ENCODE measurements at regions not wholly inside any gene's neighbourhood (a gene's known extent, or its start where the extent isn't known, plus 50 kb on each side); places are given as distances from the start of the nearest gene placed in this dataset.
A peak's percentile ranks its signal among the peaks of the same experiment; 100 is the strongest.
"Not testable (repeated sequence)": the region's sequence is repeated elsewhere in the genome, so short reads cannot be mapped to it uniquely, and the experiment has no call there.

DNA sequence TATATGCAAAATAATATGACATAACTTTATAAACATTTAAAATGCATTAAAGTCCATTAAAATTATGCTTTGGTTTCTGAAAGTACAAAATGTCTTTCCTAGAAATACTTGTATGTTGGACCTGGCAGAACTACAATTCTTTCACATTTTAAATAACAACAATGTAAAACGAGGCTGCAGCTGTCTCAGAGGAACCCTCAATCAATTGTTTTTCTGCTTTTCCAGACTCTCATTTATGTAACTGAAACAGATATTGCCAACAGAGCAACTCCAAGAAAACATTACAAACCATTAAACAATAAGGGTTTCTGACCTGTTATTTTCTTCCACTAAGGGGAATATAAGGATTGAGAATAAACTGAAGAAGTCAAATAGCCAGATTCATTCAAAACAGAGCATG is 1193.4 kb downstream of the NCAM2 start:
- H3K9me2 ChIP-seq (replicated peaks; ENCODE audit: insufficient read depth, low read length), result no peaks in the 10 kb centered on the region
- H3K4me2 ChIP-seq (ENCODE audit: low read depth, low read length, poor library complexity, severe bottlenecking), result no peak overlapping the region
- no peaks in the 10 kb centered on the region for H3K27me3 ChIP-seq (ENCODE audit: low read length)
- peaks cover 8% of the 10 kb centered on the region; the same call in 1 of the 2 replicates for H3K36me3 ChIP-seq (ENCODE audit: low read length)
- H3K9me3 ChIP-seq (ENCODE audit: insufficient read depth, low read length), result peaks cover 4% of the 10 kb centered on the region; the same call in 1 of the 2 replicates
- H3K9ac ChIP-seq (ENCODE audit: low read length), result no peak overlapping the region
- no peak overlapping the region for H3K27ac ChIP-seq (ENCODE audit: low read depth, low read length)
- no peak overlapping the region for H3K4me3 ChIP-seq (ENCODE audit: insufficient read depth, low read length, poor library complexity, severe bottlenecking)
- no peak overlapping the region for H2AFZ ChIP-seq (ENCODE audit: low read depth, low read length, severe bottlenecking)
- no peak for TF ChIP-seq EZH2phosphoT487 (conservative IDR thresholded peaks at IDR 0.05; ENCODE audit: low read length)
- TF ChIP-seq, protein P1, sequence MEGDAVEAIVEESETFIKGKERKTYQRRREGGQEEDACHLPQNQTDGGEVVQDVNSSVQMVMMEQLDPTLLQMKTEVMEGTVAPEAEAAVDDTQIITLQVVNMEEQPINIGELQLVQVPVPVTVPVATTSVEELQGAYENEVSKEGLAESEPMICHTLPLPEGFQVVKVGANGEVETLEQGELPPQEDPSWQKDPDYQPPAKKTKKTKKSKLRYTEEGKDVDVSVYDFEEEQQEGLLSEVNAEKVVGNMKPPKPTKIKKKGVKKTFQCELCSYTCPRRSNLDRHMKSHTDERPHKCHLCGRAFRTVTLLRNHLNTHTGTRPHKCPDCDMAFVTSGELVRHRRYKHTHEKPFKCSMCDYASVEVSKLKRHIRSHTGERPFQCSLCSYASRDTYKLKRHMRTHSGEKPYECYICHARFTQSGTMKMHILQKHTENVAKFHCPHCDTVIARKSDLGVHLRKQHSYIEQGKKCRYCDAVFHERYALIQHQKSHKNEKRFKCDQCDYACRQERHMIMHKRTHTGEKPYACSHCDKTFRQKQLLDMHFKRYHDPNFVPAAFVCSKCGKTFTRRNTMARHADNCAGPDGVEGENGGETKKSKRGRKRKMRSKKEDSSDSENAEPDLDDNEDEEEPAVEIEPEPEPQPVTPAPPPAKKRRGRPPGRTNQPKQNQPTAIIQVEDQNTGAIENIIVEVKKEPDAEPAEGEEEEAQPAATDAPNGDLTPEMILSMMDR (IDR thresholded peaks at IDR 0.05; ENCODE audit: insufficient read depth, low read length, poor library complexity, severe bottlenecking), result no peak
- H3K79me2 ChIP-seq (ENCODE audit: insufficient read depth, low read length), result no peaks in the 10 kb centered on the region
- H4K20me1 ChIP-seq (ENCODE audit: low read depth, low read length), result no peaks in the 10 kb centered on the region
- H3F3A ChIP-seq (ENCODE audit: insufficient read depth), result no peaks in the 10 kb centered on the region

DNA sequence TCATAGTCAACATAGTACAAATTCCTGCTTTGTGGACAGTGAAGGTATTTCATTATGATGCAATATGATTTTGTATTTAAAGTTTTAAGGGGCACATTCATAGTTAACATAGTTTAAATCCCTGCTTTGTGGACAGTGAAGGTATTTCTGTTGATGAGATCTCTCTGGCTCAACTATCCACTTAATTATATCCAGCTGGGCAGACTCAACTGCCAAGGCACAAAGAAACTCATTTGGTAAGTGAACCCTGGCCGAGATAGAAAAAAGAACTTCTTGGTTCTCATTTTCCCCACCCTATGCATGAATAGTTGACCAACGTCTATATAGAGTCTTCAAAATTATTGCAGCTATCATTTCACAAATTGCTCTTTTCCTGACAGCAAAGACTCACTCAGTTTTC is 1194.6 kb downstream of the NCAM2 start:
- no peak overlapping the region for H3K27ac ChIP-seq (ENCODE audit: low read depth, low read length)
- H3K9me2 ChIP-seq (replicated peaks; ENCODE audit: insufficient read depth, low read length), result no peaks in the 10 kb centered on the region
- no peaks in the 10 kb centered on the region for H3K79me2 ChIP-seq (ENCODE audit: insufficient read depth, low read length)
- 0 out of 2 replicates have a peak, but pooled peaks cover 3% of the 10 kb centered on the region for H3F3A ChIP-seq (ENCODE audit: insufficient read depth)
- H3K9me3 ChIP-seq (ENCODE audit: insufficient read depth, low read length), result peaks cover 4% of the 10 kb centered on the region; the same call in 1 of the 2 replicates
- H2AFZ ChIP-seq (ENCODE audit: low read depth, low read length, severe bottlenecking), result no peak overlapping the region
- no peak overlapping the region for H3K4me3 ChIP-seq (ENCODE audit: insufficient read depth, low read length, poor library complexity, severe bottlenecking)
- H3K9ac ChIP-seq (ENCODE audit: low read length), result no peak overlapping the region
- H3K27me3 ChIP-seq (ENCODE audit: low read length), result no peaks in the 10 kb centered on the region
- no peaks in the 10 kb centered on the region for H4K20me1 ChIP-seq (ENCODE audit: low read depth, low read length)
- TF ChIP-seq EZH2phosphoT487 (conservative IDR thresholded peaks at IDR 0.05; ENCODE audit: low read length), result no peak
- TF ChIP-seq, protein P1 (IDR thresholded peaks at IDR 0.05; ENCODE audit: insufficient read depth, low read length, poor library complexity, severe bottlenecking), result no peak
- H3K36me3 ChIP-seq (ENCODE audit: low read length), result peaks cover 13% of the 10 kb centered on the region; the same call in 1 of the 2 replicates
- H3K4me2 ChIP-seq (ENCODE audit: low read depth, low read length, poor library complexity, severe bottlenecking), result no peak overlapping the region

DNA sequence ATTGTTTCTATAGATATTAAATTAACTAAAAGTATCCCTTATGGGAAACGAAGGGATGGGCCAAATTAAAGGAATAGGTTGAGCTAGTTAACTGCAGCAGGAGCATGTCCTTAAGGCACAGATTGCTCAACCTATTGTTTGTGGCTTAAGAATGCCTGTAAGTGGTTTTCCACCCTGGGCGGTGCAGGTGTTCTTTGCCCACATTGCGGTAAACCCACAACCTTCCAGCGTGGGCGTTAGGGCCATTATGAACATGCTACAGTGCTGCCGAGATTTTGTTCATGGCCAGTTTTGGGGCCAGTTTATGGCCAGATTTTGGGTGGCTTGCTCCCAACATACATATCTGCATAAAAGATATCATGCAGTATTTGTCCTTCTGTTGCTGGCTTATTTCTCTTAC is 1196.8 kb downstream of the NCAM2 start:
- not testable (repeated sequence) for H3K27me3 ChIP-seq (ENCODE audit: low read length); H3K9me2 ChIP-seq (replicated peaks; ENCODE audit: insufficient read depth, low read length); H4K20me1 ChIP-seq (ENCODE audit: low read depth, low read length); H2AFZ ChIP-seq (ENCODE audit: low read depth, low read length, severe bottlenecking); H3K79me2 ChIP-seq (ENCODE audit: insufficient read depth, low read length); H3K9ac ChIP-seq (ENCODE audit: low read length); H3K4me3 ChIP-seq (ENCODE audit: insufficient read depth, low read length, poor library complexity, severe bottlenecking); H3K9me3 ChIP-seq (ENCODE audit: insufficient read depth, low read length); H3K27ac ChIP-seq (ENCODE audit: low read depth, low read length); H3K4me2 ChIP-seq (ENCODE audit: low read depth, low read length, poor library complexity, severe bottlenecking)
- H3K36me3 ChIP-seq (ENCODE audit: low read length), result peaks cover 13% of the 10 kb centered on the region; the same call in 1 of the 2 replicates
- H3F3A ChIP-seq (ENCODE audit: insufficient read depth), result peaks cover 14% of the 10 kb centered on the region

DNA sequence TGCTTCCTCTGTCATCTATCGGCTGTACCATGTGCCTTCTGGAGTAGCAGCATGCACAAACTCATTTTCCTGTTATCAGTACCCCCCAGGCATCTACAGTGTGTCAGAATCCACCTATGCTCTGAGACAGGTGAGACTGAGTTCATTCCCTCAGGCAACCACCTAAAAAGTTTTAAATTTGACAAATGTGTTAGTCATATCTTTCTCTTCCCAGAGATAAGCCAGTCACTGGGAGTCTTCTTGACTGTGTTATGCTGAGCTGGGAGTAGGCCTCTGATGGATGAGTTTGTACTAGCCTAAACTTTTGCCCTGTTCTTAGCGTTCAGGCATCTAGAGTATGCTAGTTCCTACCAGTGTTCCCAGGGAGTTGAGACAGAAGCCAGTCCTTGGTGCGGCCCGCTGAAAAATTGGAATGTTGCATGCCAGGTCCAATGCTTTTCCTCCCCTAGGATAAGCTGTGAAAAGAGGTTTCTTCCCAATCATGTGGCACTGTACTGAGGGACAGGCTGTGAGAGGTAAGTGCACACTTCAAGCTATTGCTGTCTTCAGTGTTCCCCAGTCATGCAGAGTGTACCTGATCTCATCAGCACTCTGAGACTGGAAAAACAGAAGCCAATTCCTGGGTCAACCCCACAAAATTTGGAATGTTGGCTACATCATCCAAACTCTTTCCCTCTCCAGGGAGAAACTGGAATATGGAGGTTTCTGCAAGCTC is 1202.3 kb downstream of the NCAM2 start:
- Histone ChIP-seq H3K36me3 (ENCODE audit: low read length) (peaks cover 11% of the 10 kb centered on the region; the same call in 1 of the 2 replicates), H3K9me2 (replicated peaks; ENCODE audit: insufficient read depth, low read length) (no peaks in the 10 kb centered on the region), H3K79me2 (ENCODE audit: insufficient read depth, low read length) (peaks cover 22% of the 10 kb centered on the region), H3K9ac (ENCODE audit: low read length) (peak overlapping the region; percentile 57), H3K9me3 (ENCODE audit: insufficient read depth, low read length) (no peaks in the 10 kb centered on the region), H3F3A (ENCODE audit: insufficient read depth) (peaks cover 33% of the 10 kb centered on the region), H3K27ac (ENCODE audit: low read depth, low read length) (peak overlapping the region; percentile 93), H3K27me3 (ENCODE audit: low read length) (no peaks in the 10 kb centered on the region), H4K20me1 (ENCODE audit: low read depth, low read length) (no peaks in the 10 kb centered on the region), H2AFZ (ENCODE audit: low read depth, low read length, severe bottlenecking) (peak overlapping the region; percentile 67), H3K4me2 (ENCODE audit: low read depth, low read length, poor library complexity, severe bottlenecking) (peak overlapping the region; percentile 99), H3K4me3 (ENCODE audit: insufficient read depth, low read length, poor library complexity, severe bottlenecking) (peak overlapping the region; percentile 52)
- TF ChIP-seq EZH2phosphoT487 (conservative IDR thresholded peaks at IDR 0.05; ENCODE audit: low read length), result no peak
- TF ChIP-seq, protein P1 (IDR thresholded peaks at IDR 0.05; ENCODE audit: insufficient read depth, low read length, poor library complexity, severe bottlenecking), result no peak
